GM12874 (cell line): ENCODE measurements at regions not wholly inside any gene's neighbourhood (a gene's known extent, or its start where the extent isn't known, plus 50 kb on each side); places are given as distances from the start of the nearest gene placed in this dataset.

Experiments
- CTCF ChIP-seq: IDR thresholded peaks from 2 replicates; pipeline ENCODE4 v1.5.1; 2011; ENCODE audit warnings: low read depth, mild to moderate bottlenecking, control low read depth, low read length, moderate library complexity; ENCODE audit not compliant: insufficient read depth

- TF ChIP-seq CTCF, result no peak
Measured at GRCh38 chr1:30403061-30403645, 320.2 kb downstream of the MATN1 start.

DNA sequence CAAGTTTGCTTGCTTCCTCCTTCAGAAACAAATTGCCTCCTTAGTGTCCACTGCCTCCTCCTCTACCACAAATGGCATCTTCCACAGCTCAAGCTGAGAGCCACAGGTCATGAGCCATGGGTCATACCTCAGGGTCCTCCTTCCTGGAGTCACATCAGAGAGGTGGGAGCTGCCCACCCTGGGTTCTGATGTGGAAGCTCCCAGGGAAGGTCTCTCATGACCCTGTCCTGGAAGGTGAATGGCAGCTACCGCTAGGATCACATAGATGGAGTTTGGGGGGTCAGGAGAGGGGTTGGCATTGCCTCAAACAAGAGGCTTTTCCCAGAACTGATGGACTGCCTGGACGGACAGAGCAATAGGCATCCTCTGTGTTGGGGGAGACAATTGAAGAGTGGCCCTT lies 321.4 kb downstream of the MATN1 start:
- TF ChIP-seq CTCF, result no peak

GRCh38 chr1:30400507-30400906 lies 322.9 kb downstream of the MATN1 start:
- no peak for TF ChIP-seq CTCF

DNA sequence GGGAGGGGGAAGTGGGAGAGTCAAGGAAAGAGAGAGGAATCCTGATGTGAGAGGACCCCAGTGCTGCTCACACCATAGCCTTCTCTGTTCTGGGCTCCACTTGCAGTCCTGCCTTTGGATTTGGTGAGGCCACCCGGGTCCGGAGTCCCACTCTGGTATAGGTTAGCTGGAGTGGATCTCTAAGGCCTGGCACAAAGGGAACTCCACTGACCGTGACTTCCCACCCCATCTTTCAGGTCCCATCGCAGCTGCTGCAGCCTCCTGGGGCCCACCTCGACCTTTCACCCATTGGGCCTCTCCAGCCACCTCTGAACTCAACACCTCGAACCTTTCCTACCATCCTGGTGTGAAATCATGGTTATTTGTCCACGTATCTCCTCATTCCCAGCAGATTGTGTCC lies 324.4 kb downstream of the MATN1 start:
- no peak for TF ChIP-seq CTCF

- no peak for TF ChIP-seq CTCF
Measured at GRCh38 chr1:30397576-30397975, 325.8 kb downstream of the MATN1 start.

GRCh38 chr1:30395631-30396030 lies 327.8 kb downstream of the MATN1 start:
- TF ChIP-seq CTCF, result no peak

DNA sequence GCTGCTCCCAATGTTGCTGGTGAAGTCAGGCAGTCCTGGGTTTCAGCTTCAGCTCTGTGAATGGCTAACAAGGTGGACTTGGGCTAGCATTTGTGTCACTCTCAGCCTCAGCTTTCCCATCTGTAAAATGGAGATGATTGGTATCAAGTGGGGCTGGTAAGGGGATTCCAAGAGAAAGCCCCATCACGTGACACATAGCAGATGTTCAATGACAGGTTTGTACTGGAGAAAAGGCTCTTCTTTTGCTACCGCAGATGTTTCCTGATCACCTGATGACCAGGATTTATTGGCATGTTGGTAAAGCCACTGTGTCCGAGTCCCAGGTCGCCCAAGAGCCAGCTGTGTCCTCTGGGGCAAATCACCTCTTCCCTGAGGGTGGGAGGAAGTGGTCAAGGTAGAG lies 335.0 kb downstream of the MATN1 start:
- TF ChIP-seq CTCF, result no peak
